ENCODE measurements at regions not wholly inside any gene's neighbourhood (a gene's known extent, or its start where the extent isn't known, plus 50 kb on each side); places are given as distances from the start of the nearest gene placed in this dataset.

DNA sequence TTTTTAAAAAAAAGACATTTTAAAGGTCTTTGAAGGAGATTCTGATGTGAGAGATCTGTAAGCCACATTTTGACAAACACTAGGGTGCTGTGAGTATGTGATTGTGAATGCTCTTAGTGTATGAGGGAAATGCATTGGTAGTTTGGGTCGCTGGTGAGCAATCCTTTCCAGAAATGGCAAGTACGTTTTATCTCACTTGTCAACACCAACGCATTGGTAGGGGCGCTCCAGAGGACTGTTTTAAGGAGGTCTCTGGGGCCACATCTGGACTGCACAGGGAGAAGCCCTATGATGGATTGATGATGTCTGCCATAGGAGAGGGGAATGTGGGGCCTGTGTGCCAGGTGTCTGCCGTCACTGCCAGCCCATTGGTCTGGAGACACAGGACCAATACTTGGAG lies 522.6 kb downstream of the BNC2 start:
- no peak for DNase-seq

DNA sequence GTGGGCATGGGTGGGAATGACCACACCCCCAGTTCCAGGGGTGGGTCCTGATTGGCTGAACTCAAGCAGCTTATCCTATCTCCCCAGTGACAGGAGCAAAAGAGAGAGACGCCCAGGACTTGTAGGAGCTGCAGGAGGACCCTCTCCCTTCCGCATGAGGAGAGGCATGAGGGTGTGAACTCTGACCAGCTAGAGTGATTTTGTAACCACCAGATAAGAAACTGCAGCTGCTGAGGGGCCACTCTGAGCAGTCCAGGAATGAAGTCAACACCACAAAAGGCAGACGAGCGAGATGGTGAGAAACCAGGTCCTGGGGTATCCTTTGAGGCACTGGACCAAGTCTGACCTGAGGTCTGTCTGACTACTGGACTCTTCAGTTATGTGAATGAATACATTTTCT lies 521.9 kb downstream of the BNC2 start:
- DNase-seq, result no peak

DNA sequence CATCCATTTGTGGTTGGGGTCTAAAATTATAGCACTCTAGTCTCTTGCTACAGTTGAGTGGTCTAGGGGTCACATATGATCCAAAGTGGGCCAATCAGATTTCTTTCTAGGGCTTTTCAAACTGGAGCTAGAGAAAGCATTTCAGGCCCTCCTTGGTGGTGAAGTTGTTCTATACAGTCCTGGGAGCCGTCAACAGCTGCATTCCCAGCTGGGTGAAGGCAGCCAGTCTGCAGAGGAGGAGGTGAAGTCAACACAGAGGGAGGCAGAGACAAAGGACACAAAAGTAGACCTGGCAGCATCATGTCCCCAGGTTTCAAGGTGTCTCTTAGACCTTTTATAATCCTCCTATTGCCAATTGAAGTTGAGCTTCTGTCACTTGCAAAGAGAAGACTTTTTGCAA lies 518.2 kb downstream of the BNC2 start:
- no peak for DNase-seq

DNA sequence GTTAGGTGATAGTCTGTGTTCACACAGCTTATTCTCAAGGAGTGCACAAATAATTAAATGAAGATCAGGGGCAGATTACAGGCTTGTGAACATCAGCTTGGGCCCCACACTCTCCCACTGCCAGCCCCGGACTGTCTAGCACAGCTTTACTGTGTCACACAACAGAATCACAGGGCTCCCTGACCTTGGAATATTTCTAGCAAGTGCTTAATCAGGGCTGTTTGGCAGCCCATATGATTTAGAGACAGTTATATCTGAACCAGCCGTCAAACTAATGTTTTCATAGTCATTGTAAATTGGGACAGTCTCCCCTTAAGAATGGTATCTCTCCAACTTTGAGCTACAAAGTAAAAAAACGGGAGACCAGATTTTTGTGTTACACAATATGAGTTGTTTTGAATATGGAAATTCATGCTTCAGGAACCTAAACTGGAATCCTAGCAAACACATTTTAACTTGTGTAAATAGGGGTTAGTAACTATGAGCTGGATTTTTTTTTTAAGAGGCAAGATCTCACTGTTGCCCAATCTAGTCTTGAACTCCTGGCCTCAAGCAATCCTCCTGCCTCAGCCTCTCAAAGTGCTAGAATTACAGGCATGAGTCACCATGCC lies 517.6 kb downstream of the BNC2 start:
- no peak for DNase-seq

DNA sequence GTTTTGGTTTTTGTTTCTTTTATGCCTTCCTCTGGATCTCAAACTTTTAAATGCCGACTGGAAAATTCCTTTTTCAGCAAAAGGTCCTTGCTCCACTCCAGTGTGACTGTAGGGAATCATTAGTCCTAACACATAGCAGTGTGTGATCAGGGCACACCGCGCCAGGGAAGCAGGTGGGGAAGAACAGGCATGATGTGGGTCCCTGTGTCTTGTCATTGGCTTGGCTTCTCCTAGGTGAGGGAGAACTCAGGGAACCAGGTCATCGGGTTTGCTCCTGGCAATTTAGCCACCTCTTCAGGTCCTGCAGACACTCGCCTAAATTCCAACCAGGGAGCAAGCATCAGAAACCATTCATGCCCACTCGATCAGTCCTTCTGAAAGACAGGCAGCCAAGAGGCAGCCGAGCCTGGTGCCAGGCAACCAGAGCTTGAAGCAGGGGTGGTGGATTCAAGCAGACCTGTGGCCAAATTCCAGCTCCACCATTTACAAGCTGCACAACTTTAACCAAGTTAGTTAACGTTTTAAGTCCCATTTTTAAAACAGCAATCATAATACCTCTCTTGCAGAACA lies 514.2 kb downstream of the BNC2 start:
- no peak for DNase-seq

DNA sequence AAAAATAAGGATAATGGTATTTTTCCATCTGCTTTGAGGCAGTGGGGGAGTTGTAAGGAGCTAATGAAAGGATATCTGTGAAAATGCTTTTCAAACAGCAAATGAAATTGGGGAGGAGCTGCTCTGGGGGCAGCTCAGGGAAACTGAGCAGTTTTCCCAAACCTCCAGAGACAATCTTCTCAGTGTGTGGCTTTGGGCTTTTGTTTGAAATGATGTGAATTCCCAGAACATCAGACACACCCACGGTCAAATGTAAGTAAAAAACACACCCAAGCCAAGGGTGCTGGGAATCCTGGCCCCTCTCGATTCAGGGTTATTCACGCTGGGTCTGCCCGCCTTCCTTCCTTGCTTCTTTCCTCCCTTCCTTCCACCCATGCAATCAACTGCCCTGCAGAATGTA lies 512.6 kb downstream of the BNC2 start:
- no peak for DNase-seq

DNA sequence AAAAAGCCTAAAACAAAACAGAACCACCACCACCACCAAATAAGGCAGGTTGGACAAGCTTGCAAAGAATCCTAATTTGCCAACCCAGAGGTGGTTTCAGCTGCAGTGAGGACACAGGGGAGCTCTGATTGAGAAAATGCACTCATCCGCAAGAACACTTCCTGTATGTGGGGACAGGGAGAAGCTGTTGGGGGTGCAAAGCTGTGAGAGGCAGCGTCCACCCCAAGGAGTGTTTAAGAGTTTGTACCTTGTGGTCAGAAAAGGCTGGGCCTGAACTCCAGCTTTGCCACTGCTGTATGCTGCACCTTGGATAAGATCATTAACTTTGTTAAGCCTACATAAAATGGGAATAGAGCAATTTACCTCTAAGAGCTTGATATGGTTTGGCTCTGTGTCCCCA lies 511.7 kb downstream of the BNC2 start:
- no peak for DNase-seq
